ENCODE measurements at regions not wholly inside any gene's neighbourhood (a gene's known extent, or its start where the extent isn't known, plus 50 kb on each side); places are given as distances from the start of the nearest gene placed in this dataset.

- no peak overlapping the region for H3K4me3 ChIP-seq (ENCODE audit: low read depth, low read length)
- no peak for TF ChIP-seq CTCF (conservative IDR thresholded peaks at IDR 0.05; ENCODE audit: low read depth, low read length)
- DNase-seq (ENCODE audit: low read depth): no peak
Observed at GRCh38 chr20:5470458-5470857, 140.3 kb downstream of the GPCPD1 start.

GRCh38 chr20:5469111-5469510, 141.7 kb downstream of the GPCPD1 start:
- TF ChIP-seq CTCF (conservative IDR thresholded peaks at IDR 0.05; ENCODE audit: low read depth, low read length): no peak
- H3K4me3 ChIP-seq (ENCODE audit: low read depth, low read length): no peak overlapping the region
- DNase-seq (ENCODE audit: low read depth): no peak

GRCh38 chr20:5467086-5467485, 143.7 kb downstream of the GPCPD1 start:
- TF ChIP-seq CTCF (conservative IDR thresholded peaks at IDR 0.05; ENCODE audit: low read depth, low read length): no peak
- no peak for DNase-seq (ENCODE audit: low read depth)
- no peak overlapping the region for H3K4me3 ChIP-seq (ENCODE audit: low read depth, low read length)

GRCh38 chr20:5465604-5465927, 145.2 kb downstream of the GPCPD1 start:
- no peak for TF ChIP-seq CTCF (conservative IDR thresholded peaks at IDR 0.05; ENCODE audit: low read depth, low read length)
- no peak for DNase-seq (ENCODE audit: low read depth)
- no peak overlapping the region for H3K4me3 ChIP-seq (ENCODE audit: low read depth, low read length)

GRCh38 chr20:5464901-5465603, 145.8 kb downstream of the GPCPD1 start:
- TF ChIP-seq CTCF (conservative IDR thresholded peaks at IDR 0.05; ENCODE audit: low read depth, low read length): no peak
- no peak for DNase-seq (ENCODE audit: low read depth)
- no peak overlapping the region for H3K4me3 ChIP-seq (ENCODE audit: low read depth, low read length)

GRCh38 chr20:5463007-5463686, 146.4 kb upstream of the PROKR2 start:
- H3K4me3 ChIP-seq (ENCODE audit: low read depth, low read length): no peak overlapping the region

More at GRCh38 chr20:5463007-5463686, 146.4 kb upstream of the PROKR2 start:
- TF ChIP-seq CTCF (conservative IDR thresholded peaks at IDR 0.05; ENCODE audit: low read depth, low read length): no peak
- peak; percentile 5 for DNase-seq (ENCODE audit: low read depth)

Data from choroid plexus epithelial cell (primary cell).